GM23338 (cell line): ENCODE measurements at regions not wholly inside any gene's neighbourhood (a gene's known extent, or its start where the extent isn't known, plus 50 kb on each side); places are given as distances from the start of the nearest gene placed in this dataset.

Experiments
- ATAC-seq: fragments of 200-7000 bp; cut with Tn5 transposase; 3 replicates; pipeline ENCODE4 v1.9.1; 2020
- DNase-seq: peaks from one replicate; pipeline ENCODE4 v3.0.0-alpha.2; 2015; ENCODE audit warnings: low spot score
- H2AFZ ChIP-seq: fragments of 200-600 bp; sonication (generic); 2 replicates; pipeline ENCODE4 v1.8.0; 2016; ENCODE audit warnings: antibody characterized with exemption, mild to moderate bottlenecking, moderate library complexity
- H3F3A ChIP-seq: fragments of 200-600 bp; sonication (generic); replicated peaks from 2 replicates; pipeline ENCODE4 v1.8.0; 2017; ENCODE audit warnings: antibody characterized with exemption, mixed run types, low read depth
- H3K27ac ChIP-seq: fragments of 200-600 bp; sonication (generic); 2 replicates; pipeline ENCODE4 v1.6.1; 2016; ENCODE audit warnings: low read depth
- H3K27me3 ChIP-seq: fragments of 200-600 bp; sonication (generic); 2 replicates; pipeline ENCODE4 v1.8.0; 2016; ENCODE audit warnings: mild to moderate bottlenecking, mixed run types, moderate library complexity; ENCODE audit not compliant: insufficient read depth
- H3K36me3 ChIP-seq: fragments of 200-600 bp; sonication (generic); 2 replicates; pipeline ENCODE4 v1.8.0; 2016; ENCODE audit warnings: mild to moderate bottlenecking; ENCODE audit not compliant: insufficient read depth
- H3K4me1 ChIP-seq: fragments of 200-600 bp; sonication (generic); 2 replicates; pipeline ENCODE4 v1.8.0; 2016; ENCODE audit warnings: mild to moderate bottlenecking, moderate library complexity; ENCODE audit not compliant: insufficient read depth
- H3K4me2 ChIP-seq: fragments of 200-600 bp; sonication (generic); 2 replicates; pipeline ENCODE4 v1.7.1; 2017; ENCODE audit warnings: mixed run types
- H3K4me3 ChIP-seq: fragments of 200-600 bp; sonication (generic); 2 replicates; pipeline ENCODE4 v1.6.1; 2016; ENCODE audit warnings: mixed run types
- H3K79me2 ChIP-seq: fragments of 200-600 bp; sonication (generic); replicated peaks from 2 replicates; pipeline ENCODE4 v1.8.0; 2017; ENCODE audit warnings: mild to moderate bottlenecking; ENCODE audit not compliant: insufficient read depth
- H3K9me2 ChIP-seq: fragments of 200-600 bp; sonication (generic); 2 replicates; pipeline ENCODE4 v1.8.0; 2017; ENCODE audit not compliant: insufficient read depth
- H4K20me1 ChIP-seq: fragments of 200-600 bp; sonication (generic); replicated peaks from 2 replicates; pipeline ENCODE4 v1.8.0; 2017; ENCODE audit warnings: mild to moderate bottlenecking; ENCODE audit not compliant: insufficient read depth
- H3K27ac Mint-ChIP-seq: 2 replicates; pipeline ENCODE4 v1.8.0; 2020; ENCODE audit warnings: inconsistent platforms, mild to moderate bottlenecking, moderate library complexity, mixed read lengths
- H3K27me3 Mint-ChIP-seq: 3 replicates; pipeline ENCODE4 v1.8.0; 2022; ENCODE audit warnings: low read depth, mild to moderate bottlenecking, moderate library complexity, mixed read lengths, inconsistent platforms; ENCODE audit not compliant: insufficient read depth, poor library complexity
- H3K36me3 Mint-ChIP-seq: 3 replicates; pipeline ENCODE4 v1.8.0; 2021; ENCODE audit warnings: low read depth, mild to moderate bottlenecking, inconsistent platforms, moderate library complexity, mixed read lengths
- H3K4me1 Mint-ChIP-seq: 3 replicates; pipeline ENCODE4 v1.8.0; 2020; ENCODE audit warnings: mild to moderate bottlenecking, inconsistent platforms, mixed read lengths
- H3K4me3 Mint-ChIP-seq: 3 replicates; pipeline ENCODE4 v1.8.0; 2021; ENCODE audit warnings: moderate library complexity, mild to moderate bottlenecking, inconsistent platforms, mixed read lengths
- H3K9me3 Mint-ChIP-seq: 3 replicates; pipeline ENCODE4 v1.8.0; 2020; ENCODE audit warnings: moderate library complexity, mild to moderate bottlenecking, inconsistent platforms, mixed read lengths
- CREB1 ChIP-seq: fragments of 250-450 bp; sonication (Bioruptor Pico); IDR thresholded peaks from 2 replicates; pipeline ENCODE4 v1.5.0; 2020; ENCODE audit warnings: low read depth, mild to moderate bottlenecking, moderate library complexity
- ETS1 ChIP-seq: IDR thresholded peaks from 2 replicates; pipeline ENCODE4 v1.6.1; 2016; ENCODE audit warnings: antibody characterized with exemption
- JUNB ChIP-seq: IDR thresholded peaks from one replicate; pipeline ENCODE4 v1.6.1; 2016; ENCODE audit warnings: antibody characterized with exemption; ENCODE audit not compliant: unreplicated experiment
- NANOG ChIP-seq: IDR thresholded peaks from 2 replicates; pipeline ENCODE4 v1.6.1; 2016; ENCODE audit warnings: antibody characterized with exemption, borderline replicate concordance
- STAT1 ChIP-seq: IDR thresholded peaks from one replicate; pipeline ENCODE4 v1.6.1; 2016; ENCODE audit warnings: antibody characterized with exemption; ENCODE audit not compliant: unreplicated experiment
- ZNF114 ChIP-seq: fragments of 250-450 bp; sonication (Bioruptor Pico); IDR thresholded peaks from 2 replicates; pipeline ENCODE4 v1.5.0; 2020; ENCODE audit warnings: mild to moderate bottlenecking, moderate library complexity
- ZNF462 ChIP-seq: fragments of 250-450 bp; sonication (Bioruptor Pico); IDR thresholded peaks from 2 replicates; pipeline ENCODE4 v1.5.0; 2020; ENCODE audit warnings: mild to moderate bottlenecking, moderate library complexity
- TF ChIP-seq, protein P1 (sequence below), 2 experiments: fragments of 200-600 bp in 1 of 2; sonication (generic) in 1 of 2; conservative IDR thresholded peaks; 2 replicates each; pipeline versions ENCODE4 v1.5.1 to v1.6.1; 2016 to 2017; ENCODE audit warnings: antibody characterized with exemption in 2 of 2, low read depth in 2 of 2, mild to moderate bottlenecking in 2 of 2, moderate library complexity in 1 of 2

GRCh38 chr17:69958063-69958462, 117.0 kb upstream of the KCNJ16 start (continued):
- no peak for TF ChIP-seq ZNF462
- no peak for TF ChIP-seq ETS1
- TF ChIP-seq ZNF114, result no peak
- TF ChIP-seq, protein P1, sequence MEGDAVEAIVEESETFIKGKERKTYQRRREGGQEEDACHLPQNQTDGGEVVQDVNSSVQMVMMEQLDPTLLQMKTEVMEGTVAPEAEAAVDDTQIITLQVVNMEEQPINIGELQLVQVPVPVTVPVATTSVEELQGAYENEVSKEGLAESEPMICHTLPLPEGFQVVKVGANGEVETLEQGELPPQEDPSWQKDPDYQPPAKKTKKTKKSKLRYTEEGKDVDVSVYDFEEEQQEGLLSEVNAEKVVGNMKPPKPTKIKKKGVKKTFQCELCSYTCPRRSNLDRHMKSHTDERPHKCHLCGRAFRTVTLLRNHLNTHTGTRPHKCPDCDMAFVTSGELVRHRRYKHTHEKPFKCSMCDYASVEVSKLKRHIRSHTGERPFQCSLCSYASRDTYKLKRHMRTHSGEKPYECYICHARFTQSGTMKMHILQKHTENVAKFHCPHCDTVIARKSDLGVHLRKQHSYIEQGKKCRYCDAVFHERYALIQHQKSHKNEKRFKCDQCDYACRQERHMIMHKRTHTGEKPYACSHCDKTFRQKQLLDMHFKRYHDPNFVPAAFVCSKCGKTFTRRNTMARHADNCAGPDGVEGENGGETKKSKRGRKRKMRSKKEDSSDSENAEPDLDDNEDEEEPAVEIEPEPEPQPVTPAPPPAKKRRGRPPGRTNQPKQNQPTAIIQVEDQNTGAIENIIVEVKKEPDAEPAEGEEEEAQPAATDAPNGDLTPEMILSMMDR (conservative IDR thresholded peaks at IDR 0.05; ENCODE audit: low read depth in 2 of 2), result no peak
- TF ChIP-seq CREB1 (CRISPR knock-in tag), result no peak
- TF ChIP-seq NANOG, result no peak

GRCh38 chr17:69959283-69959682, 115.7 kb upstream of the KCNJ16 start:
- Histone ChIP-seq H3K27me3 (no peaks in the 10 kb centered on the region), H3F3A (no peaks in the 10 kb centered on the region), H3K4me2 (no peak overlapping the region), H3K79me2 (no peaks in the 10 kb centered on the region), H3K36me3 (no peaks in the 10 kb centered on the region), H3K9me2 (peaks cover 11% of the 10 kb centered on the region; the same call in 1 of the 2 replicates), H2AFZ (no peak overlapping the region), H3K4me1 (peaks cover 14% of the 10 kb centered on the region), H3K27ac (no peak overlapping the region), H4K20me1 (no peaks in the 10 kb centered on the region), H3K4me3 (no peak overlapping the region)
- DNase-seq (no peak), ATAC-seq (no peak)
- no peak overlapping the region for H3K27ac Mint-ChIP-seq
- peaks cover 22% of the 10 kb centered on the region for H3K4me1 Mint-ChIP-seq
- no peak overlapping the region for H3K4me3 Mint-ChIP-seq
- H3K27me3 Mint-ChIP-seq, result no peaks in the 10 kb centered on the region
- H3K9me3 Mint-ChIP-seq, result no peaks in the 10 kb centered on the region
- H3K36me3 Mint-ChIP-seq, result no peaks in the 10 kb centered on the region
- TF ChIP-seq STAT1 (no peak), ZNF114 (no peak), JUNB (no peak), ZNF462 (no peak)
